ENCODE measurements at regions not wholly inside any gene's neighbourhood (a gene's known extent, or its start where the extent isn't known, plus 50 kb on each side); places are given as distances from the start of the nearest gene placed in this dataset.

DNA sequence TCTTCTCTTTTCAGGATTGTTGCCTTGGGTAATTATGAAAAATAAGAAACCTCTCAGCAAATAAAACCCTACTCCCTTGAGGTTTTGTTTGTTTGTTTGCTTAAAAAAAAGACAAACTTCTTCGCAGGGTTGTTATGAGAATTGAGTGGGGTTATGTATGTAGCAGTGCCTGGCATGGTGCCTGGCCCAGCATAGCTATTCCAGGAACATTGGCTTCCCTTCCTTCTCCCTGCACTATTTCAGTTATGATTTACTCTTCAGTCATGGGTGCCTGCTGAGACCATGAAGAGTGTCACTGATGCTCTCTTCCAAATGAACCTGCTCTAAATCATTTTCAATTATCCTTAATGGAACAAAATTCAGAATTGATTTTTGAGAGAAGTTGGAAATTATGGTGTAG lies 283.5 kb upstream of the ROPN1 start:
- no peaks in the 10 kb centered on the region for H4K20me1 ChIP-seq (ENCODE audit: control insufficient read depth, insufficient read depth, low read depth, low read length)
- TF ChIP-seq, protein P1, sequence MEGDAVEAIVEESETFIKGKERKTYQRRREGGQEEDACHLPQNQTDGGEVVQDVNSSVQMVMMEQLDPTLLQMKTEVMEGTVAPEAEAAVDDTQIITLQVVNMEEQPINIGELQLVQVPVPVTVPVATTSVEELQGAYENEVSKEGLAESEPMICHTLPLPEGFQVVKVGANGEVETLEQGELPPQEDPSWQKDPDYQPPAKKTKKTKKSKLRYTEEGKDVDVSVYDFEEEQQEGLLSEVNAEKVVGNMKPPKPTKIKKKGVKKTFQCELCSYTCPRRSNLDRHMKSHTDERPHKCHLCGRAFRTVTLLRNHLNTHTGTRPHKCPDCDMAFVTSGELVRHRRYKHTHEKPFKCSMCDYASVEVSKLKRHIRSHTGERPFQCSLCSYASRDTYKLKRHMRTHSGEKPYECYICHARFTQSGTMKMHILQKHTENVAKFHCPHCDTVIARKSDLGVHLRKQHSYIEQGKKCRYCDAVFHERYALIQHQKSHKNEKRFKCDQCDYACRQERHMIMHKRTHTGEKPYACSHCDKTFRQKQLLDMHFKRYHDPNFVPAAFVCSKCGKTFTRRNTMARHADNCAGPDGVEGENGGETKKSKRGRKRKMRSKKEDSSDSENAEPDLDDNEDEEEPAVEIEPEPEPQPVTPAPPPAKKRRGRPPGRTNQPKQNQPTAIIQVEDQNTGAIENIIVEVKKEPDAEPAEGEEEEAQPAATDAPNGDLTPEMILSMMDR (IDR thresholded peaks at IDR 0.05; ENCODE audit: low read depth, low read length, poor library complexity, severe bottlenecking): no peak
- TF ChIP-seq EZH2phosphoT487 (IDR thresholded peaks at IDR 0.05; ENCODE audit: borderline replicate concordance, low read length): no peak
- no peaks in the 10 kb centered on the region for H3K9me2 ChIP-seq (replicated peaks; ENCODE audit: control insufficient read depth, low read length)
- no peaks in the 10 kb centered on the region for H3F3A ChIP-seq (ENCODE audit: control insufficient read depth, insufficient read depth)
- H3K79me2 ChIP-seq (ENCODE audit: control insufficient read depth, low read length): no peaks in the 10 kb centered on the region
- H3K4me2 ChIP-seq (ENCODE audit: low read length): no peak overlapping the region
- H3K4me1 ChIP-seq (ENCODE audit: control insufficient read depth, low read length): no peaks in the 10 kb centered on the region
- no peaks in the 10 kb centered on the region for H3K9me3 ChIP-seq (ENCODE audit: control insufficient read depth, insufficient read depth, low read length)
- no peak overlapping the region for H3K27ac ChIP-seq (ENCODE audit: low read depth, low read length)
- H3K27me3 ChIP-seq (ENCODE audit: control insufficient read depth, low read length): no peaks in the 10 kb centered on the region
- H3K36me3 ChIP-seq (ENCODE audit: control insufficient read depth, low read length): no peaks in the 10 kb centered on the region
- H3K4me3 ChIP-seq (ENCODE audit: low read length): no peak overlapping the region

GRCh38 chr3:124276133-124276532 lies 284.2 kb upstream of the ROPN1 start:
- Histone ChIP-seq H3K4me3 (ENCODE audit: low read length) (no peak overlapping the region), H3K27ac (ENCODE audit: low read depth, low read length) (no peak overlapping the region), H3K79me2 (ENCODE audit: control insufficient read depth, low read length) (no peaks in the 10 kb centered on the region), H4K20me1 (ENCODE audit: control insufficient read depth, insufficient read depth, low read depth, low read length) (no peaks in the 10 kb centered on the region), H3K36me3 (ENCODE audit: control insufficient read depth, low read length) (no peaks in the 10 kb centered on the region), H3K9me2 (replicated peaks; ENCODE audit: control insufficient read depth, low read length) (no peaks in the 10 kb centered on the region), H3F3A (ENCODE audit: control insufficient read depth, insufficient read depth) (no peaks in the 10 kb centered on the region), H3K4me2 (ENCODE audit: low read length) (no peak overlapping the region), H3K4me1 (ENCODE audit: control insufficient read depth, low read length) (no peaks in the 10 kb centered on the region), H3K27me3 (ENCODE audit: control insufficient read depth, low read length) (no peaks in the 10 kb centered on the region), H3K9me3 (ENCODE audit: control insufficient read depth, insufficient read depth, low read length) (no peaks in the 10 kb centered on the region)
- TF ChIP-seq, protein P1 (IDR thresholded peaks at IDR 0.05; ENCODE audit: low read depth, low read length, poor library complexity, severe bottlenecking): no peak
- no peak for TF ChIP-seq EZH2phosphoT487 (IDR thresholded peaks at IDR 0.05; ENCODE audit: borderline replicate concordance, low read length)

DNA sequence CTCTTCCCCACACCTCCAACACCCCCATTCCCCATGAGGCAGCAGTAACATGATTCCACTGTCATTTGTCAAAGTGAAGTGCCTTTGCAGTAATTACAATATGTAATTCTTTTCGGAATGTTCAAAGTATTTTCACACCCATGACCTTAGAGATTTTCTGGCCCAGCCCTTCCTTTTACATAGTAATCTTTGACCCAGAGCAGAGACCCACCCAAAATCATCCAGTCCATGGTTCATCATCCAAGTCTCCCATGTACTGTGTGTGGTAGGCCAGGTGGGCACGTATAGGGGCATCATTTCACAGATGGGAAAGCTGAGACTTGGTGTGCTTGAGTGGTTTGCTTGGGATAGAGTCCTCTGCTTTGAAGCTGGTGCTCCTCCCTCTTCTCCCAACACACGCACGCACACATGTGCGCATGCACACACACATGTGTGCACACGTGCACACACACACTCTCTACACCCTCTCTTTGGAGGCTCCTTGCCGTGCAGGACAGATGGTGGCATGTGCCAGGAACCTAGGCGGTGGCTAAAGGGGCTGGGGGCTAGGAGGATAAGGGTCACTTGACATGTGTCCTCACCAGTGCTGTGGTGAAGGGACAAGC lies 284.7 kb upstream of the ROPN1 start:
- no peaks in the 10 kb centered on the region for H3F3A ChIP-seq (ENCODE audit: control insufficient read depth, insufficient read depth)
- H3K36me3 ChIP-seq (ENCODE audit: control insufficient read depth, low read length): no peaks in the 10 kb centered on the region
- H3K4me2 ChIP-seq (ENCODE audit: low read length): no peak overlapping the region
- no peak overlapping the region for H3K27ac ChIP-seq (ENCODE audit: low read depth, low read length)
- H3K9me2 ChIP-seq (replicated peaks; ENCODE audit: control insufficient read depth, low read length): no peaks in the 10 kb centered on the region
- H3K79me2 ChIP-seq (ENCODE audit: control insufficient read depth, low read length): no peaks in the 10 kb centered on the region
- no peak for TF ChIP-seq EZH2phosphoT487 (IDR thresholded peaks at IDR 0.05; ENCODE audit: borderline replicate concordance, low read length)
- TF ChIP-seq, protein P1 (IDR thresholded peaks at IDR 0.05; ENCODE audit: low read depth, low read length, poor library complexity, severe bottlenecking): no peak
- no peaks in the 10 kb centered on the region for H3K4me1 ChIP-seq (ENCODE audit: control insufficient read depth, low read length)
- H4K20me1 ChIP-seq (ENCODE audit: control insufficient read depth, insufficient read depth, low read depth, low read length): no peaks in the 10 kb centered on the region
- H3K9me3 ChIP-seq (ENCODE audit: control insufficient read depth, insufficient read depth, low read length): no peaks in the 10 kb centered on the region
- H3K27me3 ChIP-seq (ENCODE audit: control insufficient read depth, low read length): no peaks in the 10 kb centered on the region
- no peak overlapping the region for H3K4me3 ChIP-seq (ENCODE audit: low read length)

All from DOHH2 (cell line).